ACHN (cell line): ENCODE measurements at regions not wholly inside any gene's neighbourhood (a gene's known extent, or its start where the extent isn't known, plus 50 kb on each side); places are given as distances from the start of the nearest gene placed in this dataset.
"Not testable (repeated sequence)": the region's sequence is repeated elsewhere in the genome, so short reads cannot be mapped to it uniquely, and the experiment has no call there.

ENCODE experiments used
- DNase-seq: peaks from one replicate; pipeline ENCODE4 v3.0.0-alpha.2; 2015
- in situ Hi-C: cut with HindIII; loops from 2 replicates; pipeline ENCODE4 v1.10.0; 2017; ENCODE audit warnings: low sequenced_read_pairs, low pct_ligation_motif_present, low pct_unique_long_range_greater_than_20kb

DNA sequence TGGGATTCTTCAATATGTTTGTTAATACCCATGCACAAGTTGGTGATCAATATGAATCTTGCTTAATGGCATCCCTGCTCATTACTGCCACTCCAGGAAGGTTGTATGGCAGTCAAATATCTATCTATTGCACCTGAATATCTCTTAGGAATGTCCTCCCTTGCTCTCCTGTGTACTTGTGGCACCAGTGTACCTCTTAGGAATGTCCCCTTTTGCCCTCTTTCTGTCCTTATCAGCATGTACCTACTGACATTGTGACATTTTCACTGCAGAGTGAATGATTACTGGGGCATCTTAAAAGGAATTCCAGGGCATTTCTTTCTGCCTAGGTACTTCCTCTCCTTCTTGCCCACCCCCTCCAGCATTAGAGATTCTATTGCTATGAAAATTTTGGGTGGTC is 163.8 kb upstream of the CENPE start:
- DNase-seq = no peak
- in situ Hi-C loops = no loop called here

DNA sequence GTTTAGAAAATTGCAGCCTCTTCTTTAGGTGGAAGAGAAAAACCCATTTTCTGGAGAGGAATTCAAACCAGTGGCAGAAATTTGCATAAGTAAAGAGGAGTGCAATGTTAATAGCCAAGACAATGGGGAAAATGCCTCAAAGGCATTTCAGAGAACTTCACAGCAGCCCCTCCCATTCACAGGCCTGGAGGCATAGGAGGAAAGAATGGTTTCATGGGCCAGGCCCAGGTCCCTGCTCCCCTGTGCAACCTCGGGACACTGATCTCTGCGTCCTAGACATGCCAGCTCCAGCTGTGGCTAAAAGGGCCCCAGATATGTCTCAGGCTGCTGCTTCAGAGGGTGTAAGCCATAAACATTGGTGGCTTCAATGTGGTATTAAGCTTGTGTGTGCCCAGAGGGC is 161.8 kb upstream of the CENPE start:
- no peak for DNase-seq
- in situ Hi-C loops = no loop called here

DNA sequence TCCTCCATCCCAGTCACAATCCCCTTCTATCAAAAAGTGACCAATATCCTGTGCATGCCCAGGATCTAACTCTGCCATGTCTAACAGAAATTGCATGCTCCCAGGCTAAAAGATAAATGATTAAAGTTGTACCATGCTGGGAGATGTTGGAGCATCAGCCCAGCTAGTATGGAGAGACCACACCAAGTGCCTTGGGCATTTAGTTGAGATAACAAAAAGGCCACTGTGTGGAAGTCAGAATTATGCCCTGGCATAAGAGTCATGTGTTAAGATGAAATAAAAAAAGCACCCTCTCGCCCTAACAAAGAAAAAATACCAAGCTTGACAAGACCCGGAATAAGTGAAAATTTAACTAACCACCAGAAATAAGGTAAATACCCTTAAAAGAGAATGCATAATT is 155.9 kb upstream of the CENPE start:
- in situ Hi-C loops = no loop called here
- DNase-seq = no peak

DNA sequence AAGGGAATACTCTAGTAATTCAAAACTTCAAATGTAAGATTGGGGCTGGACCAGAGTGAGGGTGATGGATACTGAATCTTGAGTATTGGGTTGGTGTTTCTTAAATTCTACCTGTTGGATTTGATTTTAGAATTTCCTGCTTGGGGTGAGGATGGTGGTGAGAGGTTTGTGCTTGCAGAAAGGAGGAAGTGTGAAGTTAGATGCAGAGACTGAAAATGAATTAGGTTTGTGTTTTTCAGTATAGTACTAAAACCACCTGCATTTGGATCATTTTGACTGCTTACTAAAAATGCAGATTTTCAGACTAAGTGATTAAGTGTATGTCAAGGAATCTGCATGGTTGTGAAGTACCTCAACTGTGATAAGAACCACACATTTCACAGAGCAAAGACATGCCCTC is 131.5 kb upstream of the CENPE start:
- no peak for DNase-seq
- in situ Hi-C loops = no loop called here

DNA sequence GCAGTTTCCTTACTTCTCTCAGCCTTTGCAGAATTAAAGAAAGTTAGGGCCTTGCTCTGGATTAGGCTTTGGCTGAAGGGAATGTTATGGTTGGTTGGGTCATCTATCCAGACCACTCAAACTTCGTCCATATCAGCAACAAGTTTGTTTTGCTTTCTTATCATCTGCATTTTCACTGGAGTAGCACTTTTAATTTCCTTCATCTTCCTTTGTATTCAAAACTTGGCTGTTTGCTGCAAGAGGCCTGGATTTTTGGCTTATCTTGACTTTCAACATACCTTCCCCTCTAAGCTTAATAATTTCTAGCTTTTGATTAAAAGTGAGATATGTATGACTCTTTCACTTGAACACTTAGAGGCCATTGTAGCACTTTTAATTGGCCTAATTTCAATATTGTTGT is 126.7 kb upstream of the CENPE start:
- in situ Hi-C loops = no loop called here
- DNase-seq = no peak

DNA sequence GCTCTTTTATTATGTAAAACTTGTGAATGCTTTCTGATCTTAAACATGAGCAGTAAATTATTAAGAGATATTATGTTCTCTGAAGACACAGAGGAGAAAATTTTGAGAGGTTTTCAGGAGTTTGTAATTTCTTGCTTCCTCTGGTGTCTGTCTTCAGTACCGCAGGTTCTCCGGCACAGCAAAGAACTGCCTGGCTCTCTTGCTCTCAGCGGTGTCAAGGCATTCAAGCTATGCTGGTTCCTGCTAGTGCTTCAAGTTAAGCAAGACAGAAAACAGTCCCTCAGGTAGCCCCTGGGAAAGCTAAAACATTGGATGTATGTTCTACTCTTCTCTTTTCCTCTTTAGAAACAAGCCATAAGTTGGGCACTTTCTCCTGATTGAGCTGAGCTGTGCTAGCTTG is 120.2 kb upstream of the CENPE start:
- in situ Hi-C loops = no loop called here
- DNase-seq = no peak

DNA sequence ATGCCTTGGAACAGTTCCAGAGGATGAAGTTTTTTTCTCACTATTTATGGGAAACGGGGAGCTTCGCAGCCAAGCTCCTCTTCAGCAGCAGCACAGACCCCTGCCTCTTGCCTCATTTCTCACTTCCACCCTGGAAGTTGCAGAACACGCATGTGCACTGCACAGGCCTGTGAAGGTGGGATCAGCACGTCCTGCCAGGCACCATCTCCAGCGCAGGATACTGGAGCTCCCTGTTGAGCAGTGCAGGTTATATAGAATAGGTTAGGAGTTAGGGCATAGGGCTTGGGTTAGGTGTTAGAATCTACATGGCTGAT is 110.1 kb upstream of the CENPE start:
- no peak for DNase-seq

DNA sequence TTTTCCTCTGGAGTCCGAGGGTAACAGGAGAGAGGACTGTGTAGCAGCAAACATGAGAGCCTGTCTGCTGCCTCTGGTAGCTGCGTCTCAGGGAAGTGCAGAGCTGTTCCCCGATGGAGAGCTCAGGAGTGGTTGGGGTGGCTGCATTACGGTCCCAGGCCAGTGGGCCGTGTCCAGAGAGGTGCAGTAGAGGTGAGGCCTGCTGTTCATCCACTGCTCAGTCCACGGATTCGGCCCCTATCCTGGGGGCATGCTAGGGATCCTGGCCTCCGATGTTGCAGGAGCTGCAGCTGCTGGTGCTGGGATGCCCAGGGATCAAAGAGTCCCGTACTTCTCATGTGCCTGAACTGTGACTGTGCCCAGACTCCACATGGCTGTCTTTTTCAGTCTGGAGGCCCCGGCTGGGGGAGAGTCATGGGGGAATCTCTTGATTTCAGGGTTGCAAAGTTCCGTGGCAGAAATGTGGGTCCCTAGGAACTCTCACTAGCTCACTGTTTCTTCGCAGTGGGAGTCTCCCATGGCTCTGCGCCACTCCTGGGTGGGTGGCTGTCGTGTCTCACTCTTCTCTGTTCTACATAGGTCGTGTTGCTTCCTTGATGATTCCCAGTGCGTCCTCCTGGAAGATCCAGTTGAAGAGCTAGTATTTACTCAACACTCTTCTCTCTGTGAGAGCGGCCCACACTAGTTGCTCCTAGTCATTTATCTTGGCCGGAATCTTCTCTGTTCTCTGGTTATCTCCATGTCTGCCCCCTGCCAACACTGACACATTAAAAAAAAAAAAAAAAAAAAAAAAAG is 109.5 kb upstream of the CENPE start:
- in situ Hi-C loops = no loop called here
- DNase-seq = no peak

More for the DNA sequence above, 110.1 kb upstream of the CENPE start:
- in situ Hi-C loops = no loop called here

DNA sequence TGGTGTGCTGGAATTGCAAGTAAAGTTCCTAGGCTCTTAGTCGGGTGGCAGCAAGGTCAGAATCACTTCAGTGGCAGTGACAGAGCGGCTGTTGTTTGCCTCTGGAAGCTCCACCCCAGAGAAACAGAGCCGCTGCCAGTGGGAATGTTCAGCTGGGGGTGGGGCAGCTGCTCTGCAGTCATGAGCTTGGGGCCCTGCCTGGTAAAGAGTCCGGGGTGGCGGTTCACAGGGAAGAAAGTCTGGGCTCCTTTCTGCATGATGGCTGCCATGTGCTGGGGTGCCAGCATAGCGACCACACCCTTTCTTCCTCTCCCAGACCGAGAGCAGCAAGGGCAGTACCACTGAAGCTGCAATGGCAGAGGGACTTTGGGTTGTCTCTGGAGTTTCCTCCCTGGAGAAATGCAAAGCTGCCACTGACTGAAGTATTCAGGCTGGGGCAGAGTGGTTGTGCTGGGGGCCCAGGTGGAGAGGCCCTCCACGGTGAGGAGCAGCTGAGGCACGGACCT is 108.8 kb upstream of the CENPE start:
- DNase-seq = no peak
- in situ Hi-C loops = no loop called here

DNA sequence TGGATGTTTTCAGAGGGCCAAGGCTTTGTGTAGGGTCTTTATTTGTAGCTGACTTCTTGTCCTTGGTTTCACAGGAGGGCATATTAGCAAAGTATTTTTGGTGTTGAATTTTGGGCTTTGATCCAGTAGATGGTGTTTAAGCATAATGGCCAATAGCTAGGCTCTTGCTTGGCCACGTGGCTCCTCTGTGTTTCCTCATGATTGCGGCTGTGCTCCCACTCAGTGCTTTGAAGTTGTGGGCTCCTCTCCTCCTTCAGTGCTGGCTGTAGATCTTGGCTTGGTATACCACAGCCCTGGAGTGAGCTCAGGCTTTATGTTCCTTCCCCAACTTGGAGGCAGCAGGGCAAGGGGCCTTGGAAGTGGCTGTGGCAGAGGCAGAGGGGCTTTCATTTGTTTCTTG is 107.2 kb upstream of the CENPE start:
- no peak for DNase-seq
- in situ Hi-C loops = no loop called here

DNA sequence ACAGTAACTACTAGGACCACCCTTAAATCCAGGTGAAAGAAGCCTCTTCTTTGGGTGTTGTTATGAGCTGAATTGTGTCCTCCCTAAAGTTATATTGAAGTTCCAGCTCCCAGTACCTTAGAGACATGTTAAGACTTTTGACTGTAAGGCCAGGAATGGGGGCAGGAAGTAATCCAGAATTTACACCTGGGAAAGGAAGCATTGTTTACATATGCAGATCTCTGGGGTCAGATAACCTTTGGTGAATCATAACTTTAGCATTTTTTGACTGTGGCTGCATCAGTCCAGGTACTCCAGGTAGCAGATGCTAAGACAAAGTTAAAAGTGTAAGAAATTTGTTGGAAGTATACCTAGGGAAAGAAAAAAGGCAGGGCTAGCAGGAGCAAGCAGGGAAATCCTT is 104.9 kb upstream of the CENPE start:
- DNase-seq = no peak
- in situ Hi-C loops = no loop called here

DNA sequence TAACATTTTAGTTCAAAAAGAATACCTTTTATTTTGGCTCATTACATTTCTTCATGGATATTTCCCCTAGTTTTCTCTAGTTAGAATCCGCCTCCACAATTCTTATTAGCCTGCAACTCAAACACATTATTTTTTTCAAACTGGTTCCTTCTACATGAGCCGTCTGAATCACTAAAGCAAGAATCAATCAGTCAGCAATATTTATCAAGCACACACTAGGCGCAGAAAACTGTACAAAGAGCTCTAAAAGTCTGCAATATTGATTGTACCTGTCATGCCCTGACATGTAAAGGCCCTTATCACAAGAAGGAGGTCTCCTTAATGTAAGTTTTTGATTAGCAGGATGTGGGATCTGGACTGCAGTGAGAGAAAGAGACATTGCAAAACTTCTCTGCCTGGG is 94.8 kb upstream of the CENPE start:
- no peak for DNase-seq
- in situ Hi-C loops = no loop called here

DNA sequence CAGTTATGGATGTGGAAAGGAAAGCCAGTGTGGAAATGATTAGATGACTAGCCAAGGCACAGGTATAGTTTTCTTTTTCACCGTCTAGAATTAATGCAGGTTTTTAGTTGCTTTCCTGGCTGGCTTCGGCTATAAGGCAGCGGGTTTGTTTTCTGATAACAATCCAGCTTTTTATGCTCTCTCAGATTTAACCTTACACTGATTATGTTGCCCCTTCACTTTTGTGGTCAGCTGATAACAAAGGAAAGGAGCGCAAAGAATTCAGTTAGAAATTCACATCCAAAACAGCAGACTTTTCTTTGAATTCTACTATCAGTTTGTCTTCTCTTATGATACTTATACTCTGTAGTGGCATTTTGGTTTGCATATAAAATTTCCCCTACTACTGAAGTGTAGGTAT is 94.2 kb upstream of the CENPE start:
- in situ Hi-C loops = no loop called here

DNA sequence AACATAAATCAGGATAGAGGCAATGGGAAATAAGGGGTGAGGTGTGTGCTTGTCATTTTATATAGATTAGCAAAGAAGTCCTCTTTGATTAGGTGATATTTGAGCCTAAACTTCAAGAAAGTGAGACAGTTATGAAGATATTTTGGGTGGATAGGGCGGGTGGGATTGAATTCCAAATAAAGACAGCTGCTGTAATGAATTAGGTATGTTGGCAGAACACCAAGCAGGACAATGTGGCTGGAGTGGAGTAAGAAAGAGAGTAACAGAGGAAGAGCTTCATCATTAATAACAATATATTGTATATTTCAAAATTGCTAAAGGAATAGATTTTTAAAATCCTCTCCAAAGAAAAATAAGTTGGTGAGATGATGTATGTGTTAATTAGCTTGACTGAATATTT is 91.0 kb upstream of the CENPE start:
- no peak for DNase-seq
- in situ Hi-C loops = no loop called here

More for the DNA sequence above, 94.2 kb upstream of the CENPE start:
- DNase-seq = no peak

DNA sequence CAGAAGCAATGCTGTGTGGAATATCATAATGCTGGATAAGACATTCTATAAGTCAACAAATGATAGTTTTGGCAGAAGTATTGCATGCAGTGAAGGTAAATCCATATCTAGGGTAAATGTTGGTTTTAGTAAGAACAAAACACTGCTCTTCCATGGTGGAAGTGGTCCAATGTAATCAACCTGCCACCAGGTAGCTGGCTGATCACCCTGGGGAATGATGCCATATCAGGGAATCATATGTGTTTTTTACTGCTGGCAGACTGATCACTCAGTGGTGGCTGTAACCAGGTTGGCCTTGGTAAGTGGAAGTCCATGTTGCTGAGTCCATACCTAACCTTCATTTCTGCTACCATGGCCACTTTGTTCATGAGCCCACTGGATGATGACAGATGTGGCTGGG is 74.0 kb upstream of the CENPE start:
- in situ Hi-C loops = no loop called here
- DNase-seq = no peak

DNA sequence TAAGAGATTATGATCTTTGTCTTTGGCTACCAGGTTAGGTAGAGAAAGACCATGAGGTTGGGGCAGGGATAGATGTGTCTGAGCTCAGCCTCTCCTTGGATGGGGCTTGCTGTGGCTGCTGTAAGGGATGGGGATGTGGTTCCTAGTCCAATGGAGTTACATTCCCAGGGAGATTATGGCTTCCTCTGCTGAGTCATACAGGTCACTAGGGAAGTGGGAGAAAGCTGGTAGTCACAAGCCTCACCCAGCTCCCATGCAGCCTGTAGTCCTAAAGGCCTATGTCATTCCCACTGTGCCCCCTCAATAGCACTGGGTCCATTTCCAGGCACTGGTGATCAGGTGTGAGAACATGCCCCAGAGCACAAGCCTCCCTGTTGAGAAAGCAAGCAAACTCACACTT is 70.6 kb upstream of the CENPE start:
- in situ Hi-C loops = no loop called here
- no peak for DNase-seq

DNA sequence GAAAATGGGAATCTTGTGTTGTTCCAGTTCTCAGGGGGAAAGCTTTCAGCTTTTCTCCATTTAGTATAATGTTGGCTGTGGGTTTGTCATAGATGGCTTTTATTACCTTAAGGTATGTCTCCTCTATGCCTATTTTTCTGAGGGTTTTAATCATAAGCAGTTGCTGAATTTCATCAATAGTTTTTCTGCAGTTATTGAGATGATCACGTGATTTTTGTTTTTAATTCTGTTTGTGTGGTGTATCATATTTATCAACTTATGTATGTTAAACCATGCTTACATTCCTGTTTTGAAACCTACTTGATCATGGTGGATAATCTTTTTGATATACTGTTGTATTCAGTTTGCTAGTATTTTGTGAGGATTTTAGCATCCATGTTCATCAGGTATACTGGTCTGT is 66.8 kb upstream of the CENPE start:
- in situ Hi-C loops = no loop called here
- DNase-seq = no peak

DNA sequence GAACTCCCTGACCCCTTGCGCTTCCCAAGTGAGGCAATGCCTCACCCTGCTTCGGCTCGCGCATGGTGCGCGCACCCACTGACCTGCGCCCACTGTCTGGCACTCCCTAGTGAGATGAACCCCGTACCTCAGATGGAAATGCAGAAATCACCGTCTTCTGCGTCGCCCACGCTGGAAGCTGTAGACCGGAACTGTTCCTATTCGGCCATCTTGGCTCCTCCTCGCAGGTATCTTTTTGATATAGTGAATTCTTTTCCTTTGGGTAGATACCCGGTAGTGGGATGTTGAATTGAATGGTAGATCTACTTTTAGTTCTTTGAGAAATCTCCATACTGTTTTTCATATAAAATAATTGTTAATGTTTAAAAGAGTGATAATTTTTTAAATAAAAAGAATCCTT is 57.9 kb upstream of the CENPE start:
- in situ Hi-C loops, DNase-seq: not testable (repeated sequence)
